ENCODE measurements at regions not wholly inside any gene's neighbourhood (a gene's known extent, or its start where the extent isn't known, plus 50 kb on each side); places are given as distances from the start of the nearest gene placed in this dataset.
"Not testable (repeated sequence)": the region's sequence is repeated elsewhere in the genome, so short reads cannot be mapped to it uniquely, and the experiment has no call there.

GRCh38 chr4:188444500-188444899 lies 305.3 kb downstream of the TRIML1 start:
- no peak overlapping the region for H3K9ac ChIP-seq (ENCODE audit: low read depth in 1 of 2, low read length in 2 of 2)
- no peaks in the 10 kb centered on the region for H3K4me1 ChIP-seq (ENCODE audit: control insufficient read depth in 2 of 2, insufficient read depth in 2 of 2, low read length in 2 of 2)
- H3K9me3 ChIP-seq (ENCODE audit: control insufficient read depth in 2 of 2, low read length in 2 of 2) = no peaks in the 10 kb centered on the region
- no peak overlapping the region for H3K27ac ChIP-seq (ENCODE audit: low read depth in 2 of 2, low read length in 2 of 2)
- H3K4me3 ChIP-seq (ENCODE audit: low read length in 2 of 2) = no peak overlapping the region
- H3K27me3 ChIP-seq (ENCODE audit: control insufficient read depth in 2 of 2, insufficient read depth in 2 of 2, low read length in 2 of 2) = no peaks in the 10 kb centered on the region
- no peaks in the 10 kb centered on the region for H3K36me3 ChIP-seq (ENCODE audit: control insufficient read depth in 2 of 2, insufficient read depth in 2 of 2, low read length in 2 of 2)

DNA sequence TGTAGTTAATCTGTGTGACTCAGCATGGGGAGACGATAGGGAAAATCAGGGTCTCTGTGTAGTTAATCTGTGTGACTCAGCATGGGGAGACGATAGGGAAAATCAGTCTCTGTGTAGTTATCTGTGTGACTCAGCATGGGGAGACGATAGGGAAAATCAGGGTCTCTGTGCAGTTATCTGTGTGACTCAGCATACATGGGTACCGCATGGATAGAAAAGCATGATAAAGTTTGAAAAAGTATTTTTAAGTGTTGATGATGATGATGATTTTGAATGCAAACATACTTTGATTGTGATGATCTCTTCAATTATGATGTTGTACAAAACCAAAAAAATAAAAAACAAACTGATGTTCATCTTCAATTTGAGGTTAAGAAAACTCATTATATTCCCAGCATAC lies 309.8 kb downstream of the TRIML1 start:
- not testable (repeated sequence) for H3K9me3 ChIP-seq (ENCODE audit: control insufficient read depth in 2 of 2, low read length in 2 of 2); H3K9ac ChIP-seq (ENCODE audit: low read depth in 1 of 2, low read length in 2 of 2); H3K27me3 ChIP-seq (ENCODE audit: control insufficient read depth in 2 of 2, insufficient read depth in 2 of 2, low read length in 2 of 2); H3K36me3 ChIP-seq (ENCODE audit: control insufficient read depth in 2 of 2, insufficient read depth in 2 of 2, low read length in 2 of 2); H3K27ac ChIP-seq (ENCODE audit: low read depth in 2 of 2, low read length in 2 of 2); H3K4me3 ChIP-seq (ENCODE audit: low read length in 2 of 2); H3K4me1 ChIP-seq (ENCODE audit: control insufficient read depth in 2 of 2, insufficient read depth in 2 of 2, low read length in 2 of 2)

- no peak overlapping the region for H3K9ac ChIP-seq (ENCODE audit: low read depth in 1 of 2, low read length in 2 of 2)
- H3K4me3 ChIP-seq (ENCODE audit: low read length in 2 of 2) = no peak overlapping the region
- H3K4me1 ChIP-seq (ENCODE audit: control insufficient read depth in 2 of 2, insufficient read depth in 2 of 2, low read length in 2 of 2) = no peaks in the 10 kb centered on the region
- H3K36me3 ChIP-seq (ENCODE audit: control insufficient read depth in 2 of 2, insufficient read depth in 2 of 2, low read length in 2 of 2) = no peaks in the 10 kb centered on the region
- no peak overlapping the region for H3K27ac ChIP-seq (ENCODE audit: low read depth in 2 of 2, low read length in 2 of 2)
- H3K27me3 ChIP-seq (ENCODE audit: control insufficient read depth in 2 of 2, insufficient read depth in 2 of 2, low read length in 2 of 2) = no peaks in the 10 kb centered on the region
- no peaks in the 10 kb centered on the region for H3K9me3 ChIP-seq (ENCODE audit: control insufficient read depth in 2 of 2, low read length in 2 of 2)
Measured at GRCh38 chr4:188450571-188450970, 311.3 kb downstream of the TRIML1 start.

DNA sequence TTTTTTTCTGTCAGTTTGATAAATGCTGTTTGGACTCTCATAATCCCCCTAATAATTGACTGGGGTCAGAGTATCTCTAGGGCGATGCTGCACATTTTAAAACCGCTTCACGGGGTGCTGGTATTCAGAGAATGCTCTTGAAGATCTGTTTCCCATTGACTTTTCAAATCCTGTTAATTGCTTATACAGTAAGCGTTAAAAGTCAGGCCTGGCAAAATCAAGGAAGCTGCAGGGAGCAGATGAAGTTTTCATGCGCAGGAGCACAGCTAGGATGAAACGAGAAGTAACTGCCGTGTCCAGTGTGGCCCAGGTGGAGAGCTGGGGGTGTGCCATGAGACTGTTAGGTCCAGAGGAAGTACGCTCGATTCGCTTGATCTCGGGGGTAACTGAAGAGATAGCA lies 312.9 kb downstream of the TRIML1 start:
- Histone ChIP-seq H3K9ac (ENCODE audit: low read depth in 1 of 2, low read length in 2 of 2) (no peak overlapping the region), H3K27ac (ENCODE audit: low read depth in 2 of 2, low read length in 2 of 2) (no peak overlapping the region), H3K4me1 (ENCODE audit: control insufficient read depth in 2 of 2, insufficient read depth in 2 of 2, low read length in 2 of 2) (no peaks in the 10 kb centered on the region), H3K36me3 (ENCODE audit: control insufficient read depth in 2 of 2, insufficient read depth in 2 of 2, low read length in 2 of 2) (no peaks in the 10 kb centered on the region), H3K9me3 (ENCODE audit: control insufficient read depth in 2 of 2, low read length in 2 of 2) (no peaks in the 10 kb centered on the region), H3K4me3 (ENCODE audit: low read length in 2 of 2) (no peak overlapping the region), H3K27me3 (ENCODE audit: control insufficient read depth in 2 of 2, insufficient read depth in 2 of 2, low read length in 2 of 2) (no peaks in the 10 kb centered on the region)

DNA sequence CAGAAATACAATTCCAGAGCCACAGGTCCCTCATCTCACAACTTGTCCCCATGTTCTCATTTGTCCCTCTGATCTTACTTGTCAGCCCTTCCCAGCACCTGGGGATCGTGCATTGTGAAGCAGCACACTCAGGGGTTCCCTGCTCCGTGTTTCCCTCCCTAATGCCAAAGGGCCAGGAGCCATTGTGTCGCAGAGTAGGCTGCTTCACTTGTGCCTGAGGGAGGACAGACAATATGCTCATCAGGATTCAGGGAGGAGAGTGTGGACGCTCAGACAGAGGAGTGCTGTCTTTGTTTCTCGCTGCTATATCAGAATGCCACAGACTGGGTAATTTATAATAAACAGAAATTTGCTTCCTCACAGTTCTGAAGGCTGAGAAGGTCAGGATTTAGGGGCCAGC lies 315.3 kb downstream of the TRIML1 start:
- H3K4me1 ChIP-seq (ENCODE audit: control insufficient read depth in 2 of 2, insufficient read depth in 2 of 2, low read length in 2 of 2) = no peaks in the 10 kb centered on the region
- no peak overlapping the region for H3K4me3 ChIP-seq (ENCODE audit: low read length in 2 of 2)
- H3K27me3 ChIP-seq (ENCODE audit: control insufficient read depth in 2 of 2, insufficient read depth in 2 of 2, low read length in 2 of 2) = no peaks in the 10 kb centered on the region
- H3K36me3 ChIP-seq (ENCODE audit: control insufficient read depth in 2 of 2, insufficient read depth in 2 of 2, low read length in 2 of 2) = no peaks in the 10 kb centered on the region
- H3K9ac ChIP-seq (ENCODE audit: low read depth in 1 of 2, low read length in 2 of 2) = no peak overlapping the region
- no peak overlapping the region for H3K27ac ChIP-seq (ENCODE audit: low read depth in 2 of 2, low read length in 2 of 2)
- peaks cover 0 to 4% of the 10 kb centered on the region in 2 donors for H3K9me3 ChIP-seq (ENCODE audit: control insufficient read depth in 2 of 2, low read length in 2 of 2)

DNA sequence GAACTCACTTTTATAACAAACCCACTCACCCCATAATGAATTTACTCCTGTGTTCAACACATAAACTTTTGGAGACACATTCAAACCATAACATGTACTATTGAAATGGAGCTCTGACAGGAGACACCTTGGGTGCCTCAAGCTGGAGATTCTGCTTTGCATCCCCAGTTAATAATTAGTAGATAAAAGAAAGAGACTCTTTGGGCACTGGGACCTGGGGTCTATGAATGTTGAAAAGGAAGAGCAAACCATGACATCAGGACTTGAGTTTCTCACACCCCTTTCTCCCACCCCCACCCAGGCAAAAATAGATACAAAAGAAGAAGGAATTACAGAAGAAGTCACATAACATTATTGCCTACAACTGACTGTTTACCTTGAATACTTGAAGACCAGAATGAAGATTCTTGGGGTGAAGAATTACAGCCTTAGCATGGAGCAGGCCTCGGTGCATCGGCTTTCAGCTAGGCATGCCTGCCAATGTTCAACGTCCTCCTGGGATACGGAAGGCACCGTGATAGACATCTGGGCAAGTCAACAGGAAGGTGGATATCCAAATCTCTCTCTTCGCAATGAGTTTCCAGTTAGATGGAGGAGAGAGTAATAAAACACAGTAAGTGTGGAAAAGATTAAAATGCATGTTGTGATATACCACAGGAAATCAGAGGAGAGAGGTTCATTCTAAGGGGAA lies 316.0 kb downstream of the TRIML1 start:
- Histone ChIP-seq H3K9ac (ENCODE audit: low read depth in 1 of 2, low read length in 2 of 2) (no peak overlapping the region), H3K27me3 (ENCODE audit: control insufficient read depth in 2 of 2, insufficient read depth in 2 of 2, low read length in 2 of 2) (no peaks in the 10 kb centered on the region), H3K27ac (ENCODE audit: low read depth in 2 of 2, low read length in 2 of 2) (no peak overlapping the region), H3K4me1 (ENCODE audit: control insufficient read depth in 2 of 2, insufficient read depth in 2 of 2, low read length in 2 of 2) (no peaks in the 10 kb centered on the region), H3K36me3 (ENCODE audit: control insufficient read depth in 2 of 2, insufficient read depth in 2 of 2, low read length in 2 of 2) (no peaks in the 10 kb centered on the region), H3K4me3 (ENCODE audit: low read length in 2 of 2) (no peak overlapping the region), H3K9me3 (ENCODE audit: control insufficient read depth in 2 of 2, low read length in 2 of 2) (peaks cover 0 to 4% of the 10 kb centered on the region in 2 donors)

- no peak overlapping the region for H3K4me3 ChIP-seq (ENCODE audit: low read length in 2 of 2)
- no peaks in the 10 kb centered on the region for H3K27me3 ChIP-seq (ENCODE audit: control insufficient read depth in 2 of 2, insufficient read depth in 2 of 2, low read length in 2 of 2)
- no peak overlapping the region for H3K27ac ChIP-seq (ENCODE audit: low read depth in 2 of 2, low read length in 2 of 2)
- peaks cover 0 to 4% of the 10 kb centered on the region in 2 donors for H3K9me3 ChIP-seq (ENCODE audit: control insufficient read depth in 2 of 2, low read length in 2 of 2)
- no peaks in the 10 kb centered on the region for H3K4me1 ChIP-seq (ENCODE audit: control insufficient read depth in 2 of 2, insufficient read depth in 2 of 2, low read length in 2 of 2)
- no peaks in the 10 kb centered on the region for H3K36me3 ChIP-seq (ENCODE audit: control insufficient read depth in 2 of 2, insufficient read depth in 2 of 2, low read length in 2 of 2)
- H3K9ac ChIP-seq (ENCODE audit: low read depth in 1 of 2, low read length in 2 of 2) = no peak overlapping the region
Measured at GRCh38 chr4:188459381-188459780, 320.1 kb downstream of the TRIML1 start.

- no peak overlapping the region for H3K4me3 ChIP-seq (ENCODE audit: low read length in 2 of 2)
- H3K27me3 ChIP-seq (ENCODE audit: control insufficient read depth in 2 of 2, insufficient read depth in 2 of 2, low read length in 2 of 2) = no peaks in the 10 kb centered on the region
- no peaks in the 10 kb centered on the region for H3K9me3 ChIP-seq (ENCODE audit: control insufficient read depth in 2 of 2, low read length in 2 of 2)
- no peak overlapping the region for H3K27ac ChIP-seq (ENCODE audit: low read depth in 2 of 2, low read length in 2 of 2)
- no peaks in the 10 kb centered on the region for H3K36me3 ChIP-seq (ENCODE audit: control insufficient read depth in 2 of 2, insufficient read depth in 2 of 2, low read length in 2 of 2)
- no peak overlapping the region for H3K9ac ChIP-seq (ENCODE audit: low read depth in 1 of 2, low read length in 2 of 2)
- no peaks in the 10 kb centered on the region for H3K4me1 ChIP-seq (ENCODE audit: control insufficient read depth in 2 of 2, insufficient read depth in 2 of 2, low read length in 2 of 2)
Measured at GRCh38 chr4:188463909-188464308, 324.7 kb downstream of the TRIML1 start.

DNA sequence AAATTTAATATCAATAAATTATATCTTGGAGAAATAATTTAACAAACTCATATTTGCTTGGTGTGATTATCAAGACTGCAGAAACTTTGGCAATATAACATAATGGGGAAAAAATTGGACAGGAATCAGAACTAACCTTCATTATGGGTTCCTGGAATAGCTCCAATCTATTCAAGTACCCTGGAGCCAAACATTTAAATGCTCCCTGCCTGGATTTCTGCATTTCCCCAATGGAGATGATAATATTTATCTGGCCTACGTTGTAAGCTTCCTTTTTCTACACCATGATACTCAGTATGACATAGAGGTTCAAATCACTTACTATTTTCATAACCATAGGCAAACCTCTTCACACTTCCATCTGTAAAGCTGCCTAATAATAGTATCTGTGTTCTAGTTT lies 326.8 kb downstream of the TRIML1 start:
- no peak overlapping the region for H3K4me3 ChIP-seq (ENCODE audit: low read length in 2 of 2)
- H3K27me3 ChIP-seq (ENCODE audit: control insufficient read depth in 2 of 2, insufficient read depth in 2 of 2, low read length in 2 of 2) = no peaks in the 10 kb centered on the region
- H3K27ac ChIP-seq (ENCODE audit: low read depth in 2 of 2, low read length in 2 of 2) = no peak overlapping the region
- H3K36me3 ChIP-seq (ENCODE audit: control insufficient read depth in 2 of 2, insufficient read depth in 2 of 2, low read length in 2 of 2) = no peaks in the 10 kb centered on the region
- H3K9me3 ChIP-seq (ENCODE audit: control insufficient read depth in 2 of 2, low read length in 2 of 2) = no peaks in the 10 kb centered on the region
- no peaks in the 10 kb centered on the region for H3K4me1 ChIP-seq (ENCODE audit: control insufficient read depth in 2 of 2, insufficient read depth in 2 of 2, low read length in 2 of 2)
- H3K9ac ChIP-seq (ENCODE audit: low read depth in 1 of 2, low read length in 2 of 2) = no peak overlapping the region

GRCh38 chr4:188484256-188484655 lies 345.0 kb downstream of the TRIML1 start:
- H3K36me3 ChIP-seq (ENCODE audit: control insufficient read depth in 2 of 2, insufficient read depth in 2 of 2, low read length in 2 of 2) = no peaks in the 10 kb centered on the region
- no peak overlapping the region for H3K4me3 ChIP-seq (ENCODE audit: low read length in 2 of 2)
- H3K27me3 ChIP-seq (ENCODE audit: control insufficient read depth in 2 of 2, insufficient read depth in 2 of 2, low read length in 2 of 2) = no peaks in the 10 kb centered on the region
- H3K4me1 ChIP-seq (ENCODE audit: control insufficient read depth in 2 of 2, insufficient read depth in 2 of 2, low read length in 2 of 2) = no peaks in the 10 kb centered on the region
- H3K9ac ChIP-seq (ENCODE audit: low read depth in 1 of 2, low read length in 2 of 2) = no peak overlapping the region
- no peaks in the 10 kb centered on the region for H3K9me3 ChIP-seq (ENCODE audit: control insufficient read depth in 2 of 2, low read length in 2 of 2)
- no peak overlapping the region for H3K27ac ChIP-seq (ENCODE audit: low read depth in 2 of 2, low read length in 2 of 2)

DNA sequence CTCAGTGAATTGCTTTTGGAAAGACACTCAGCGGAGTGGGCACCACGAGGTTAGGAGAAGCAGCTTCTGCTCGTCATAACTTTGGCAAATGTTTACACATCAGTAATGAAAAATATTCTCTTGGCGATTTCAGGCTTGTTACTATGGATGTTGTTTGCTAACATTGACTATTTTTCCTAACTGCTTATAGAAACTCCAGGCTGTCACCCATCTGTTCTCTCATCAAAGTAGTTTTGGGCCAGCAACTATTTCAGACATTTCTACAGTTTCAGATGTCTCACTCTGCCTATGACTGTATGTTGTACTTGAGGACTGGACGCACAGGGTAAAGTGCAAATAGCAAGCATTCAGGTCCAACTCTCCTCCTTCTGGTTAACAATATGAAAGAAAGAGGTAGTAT lies 346.7 kb downstream of the TRIML1 start:
- Histone ChIP-seq H3K9me3 (ENCODE audit: control insufficient read depth in 2 of 2, low read length in 2 of 2) (no peaks in the 10 kb centered on the region), H3K9ac (ENCODE audit: low read depth in 1 of 2, low read length in 2 of 2) (no peak overlapping the region), H3K27me3 (ENCODE audit: control insufficient read depth in 2 of 2, insufficient read depth in 2 of 2, low read length in 2 of 2) (no peaks in the 10 kb centered on the region), H3K27ac (ENCODE audit: low read depth in 2 of 2, low read length in 2 of 2) (no peak overlapping the region), H3K36me3 (ENCODE audit: control insufficient read depth in 2 of 2, insufficient read depth in 2 of 2, low read length in 2 of 2) (no peaks in the 10 kb centered on the region), H3K4me3 (ENCODE audit: low read length in 2 of 2) (no peak overlapping the region), H3K4me1 (ENCODE audit: control insufficient read depth in 2 of 2, insufficient read depth in 2 of 2, low read length in 2 of 2) (no peaks in the 10 kb centered on the region)

Measured in mucosa of rectum (tissue), 2 donors.